HEK293T (cell line): ENCODE measurements at regions not wholly inside any gene's neighbourhood (a gene's known extent, or its start where the extent isn't known, plus 50 kb on each side); places are given as distances from the start of the nearest gene placed in this dataset.
"Not testable (repeated sequence)": the region's sequence is repeated elsewhere in the genome, so short reads cannot be mapped to it uniquely, and the experiment has no call there.

Experiments used
- CTCF ChIA-PET: fragments of 350-600 bp; formaldehyde crosslinking; extraction: SDS; loops from one replicate; lab custom pipeline; 2021; ENCODE audit warnings: antibody characterized with exemption, inconsistent platforms; lab: Yijun Ruan, JAX
- POLR2A ChIA-PET: fragments of 350-600 bp; formaldehyde crosslinking; extraction: SDS; loops from one replicate; lab custom pipeline; 2020; ENCODE audit warnings: antibody characterized with exemption, inconsistent platforms; lab: Yijun Ruan, JAX
- DNase-seq: peaks from one replicate; pipeline ENCODE4 v3.0.0; 2012; ENCODE audit warnings: mixed read lengths; ENCODE audit errors: extremely low spot score
- ARNT ChIP-seq: fragments of 450-650 bp; IDR thresholded peaks from 2 replicates; pipeline ENCODE4 v1.6.1; 2017; ENCODE audit warnings: mild to moderate bottlenecking
- BHLHE40 ChIP-seq: fragments of 450-650 bp; IDR thresholded peaks from 2 replicates; pipeline ENCODE4 v1.6.1; 2016; ENCODE audit warnings: mild to moderate bottlenecking, moderate library complexity, borderline replicate concordance
- CTBP1 ChIP-seq: fragments of 450-650 bp; IDR thresholded peaks from 2 replicates; pipeline ENCODE4 v1.6.1; 2016; ENCODE audit warnings: borderline replicate concordance
- ELF4 ChIP-seq: fragments of 450-650 bp; IDR thresholded peaks from 2 replicates; pipeline ENCODE4 v1.6.1; 2017; ENCODE audit warnings: antibody characterized with exemption
- FOXA1 ChIP-seq: fragments of 450-650 bp; IDR thresholded peaks from 2 replicates; pipeline ENCODE4 v1.6.1; 2016; ENCODE audit warnings: mild to moderate bottlenecking
- FOXK2 ChIP-seq: fragments of 450-650 bp; IDR thresholded peaks from 2 replicates; pipeline ENCODE4 v1.6.1; 2016; ENCODE audit warnings: mild to moderate bottlenecking
- FOXM1 ChIP-seq: fragments of 450-650 bp; IDR thresholded peaks from 2 replicates; pipeline ENCODE4 v1.6.1; 2017; ENCODE audit warnings: mild to moderate bottlenecking, borderline replicate concordance
- HDGF ChIP-seq: fragments of 450-650 bp; IDR thresholded peaks from 2 replicates; pipeline ENCODE4 v1.6.1; 2017; ENCODE audit warnings: antibody characterized with exemption, borderline replicate concordance
- L3MBTL2 ChIP-seq: fragments of 450-650 bp; conservative IDR thresholded peaks from 2 replicates; pipeline ENCODE4 v1.6.1; 2016; ENCODE audit warnings: mild to moderate bottlenecking
- LEF1 ChIP-seq: fragments of 450-650 bp; IDR thresholded peaks from 2 replicates; pipeline ENCODE4 v1.6.1; 2017; ENCODE audit warnings: mild to moderate bottlenecking, borderline replicate concordance
- NFRKB ChIP-seq: fragments of 450-650 bp; IDR thresholded peaks from 2 replicates; pipeline ENCODE4 v1.6.1; 2016; ENCODE audit warnings: mild to moderate bottlenecking, moderate library complexity
- SP1 ChIP-seq: fragments of 450-650 bp; IDR thresholded peaks from 2 replicates; pipeline ENCODE4 v1.6.1; 2017
- SUZ12 ChIP-seq: fragments of 450-650 bp; IDR thresholded peaks from 2 replicates; pipeline ENCODE4 v1.6.1; 2016; ENCODE audit warnings: mild to moderate bottlenecking
- TARDBP ChIP-seq: fragments of 450-650 bp; IDR thresholded peaks from 2 replicates; pipeline ENCODE4 v1.6.1; 2016
- ZNF384 ChIP-seq: fragments of 450-650 bp; IDR thresholded peaks from 2 replicates; pipeline ENCODE4 v1.6.1; 2016
- TF ChIP-seq, protein P1 (sequence below): fragments of 450-650 bp; IDR thresholded peaks from 2 replicates; pipeline ENCODE4 v1.6.1; 2016

DNA sequence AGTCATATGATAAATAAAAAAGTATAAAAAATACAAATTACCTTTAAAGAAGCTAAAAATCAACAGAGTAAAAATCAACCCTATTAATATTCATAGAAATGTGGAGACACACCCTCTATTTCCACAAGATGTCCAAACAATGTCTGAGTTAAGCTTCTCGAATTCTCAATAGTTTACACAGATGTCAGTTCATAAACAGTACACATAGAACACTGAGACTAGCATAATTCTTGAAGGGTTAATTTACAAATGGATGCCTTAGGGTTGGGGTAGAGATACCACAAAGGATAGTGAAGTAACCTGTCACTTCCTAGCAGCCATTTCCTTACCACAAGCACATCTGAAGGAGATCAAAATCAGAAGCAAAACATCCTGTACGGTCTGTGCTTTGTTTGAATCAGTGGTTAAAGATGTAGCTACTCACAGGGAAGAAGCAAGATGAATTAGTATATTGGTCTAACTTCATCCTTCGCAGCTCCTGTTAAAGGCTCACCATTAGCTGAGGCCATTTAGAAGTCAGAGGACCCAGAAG, 2393.9 kb downstream of the ARAP2 start:
- no peak for TF ChIP-seq FOXA1
- TF ChIP-seq FOXK2, result no peak
- no peak for TF ChIP-seq HDGF
- TF ChIP-seq, protein P1, sequence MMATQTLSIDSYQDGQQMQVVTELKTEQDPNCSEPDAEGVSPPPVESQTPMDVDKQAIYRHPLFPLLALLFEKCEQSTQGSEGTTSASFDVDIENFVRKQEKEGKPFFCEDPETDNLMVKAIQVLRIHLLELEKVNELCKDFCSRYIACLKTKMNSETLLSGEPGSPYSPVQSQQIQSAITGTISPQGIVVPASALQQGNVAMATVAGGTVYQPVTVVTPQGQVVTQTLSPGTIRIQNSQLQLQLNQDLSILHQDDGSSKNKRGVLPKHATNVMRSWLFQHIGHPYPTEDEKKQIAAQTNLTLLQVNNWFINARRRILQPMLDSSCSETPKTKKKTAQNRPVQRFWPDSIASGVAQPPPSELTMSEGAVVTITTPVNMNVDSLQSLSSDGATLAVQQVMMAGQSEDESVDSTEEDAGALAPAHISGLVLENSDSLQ, result no peak
- no peak for TF ChIP-seq SP1
- no peak for TF ChIP-seq L3MBTL2
- TF ChIP-seq NFRKB, result no peak
- no peak for TF ChIP-seq ARNT
- no peak for TF ChIP-seq ELF4
- no peak for TF ChIP-seq ZNF384
- TF ChIP-seq FOXM1, result no peak
- no peak for TF ChIP-seq CTBP1
- no peak for TF ChIP-seq TARDBP
- TF ChIP-seq SUZ12, result no peak
- ChIA-PET POLR2A (no interaction called here), CTCF (no interaction called here)
- no peak for DNase-seq

DNA sequence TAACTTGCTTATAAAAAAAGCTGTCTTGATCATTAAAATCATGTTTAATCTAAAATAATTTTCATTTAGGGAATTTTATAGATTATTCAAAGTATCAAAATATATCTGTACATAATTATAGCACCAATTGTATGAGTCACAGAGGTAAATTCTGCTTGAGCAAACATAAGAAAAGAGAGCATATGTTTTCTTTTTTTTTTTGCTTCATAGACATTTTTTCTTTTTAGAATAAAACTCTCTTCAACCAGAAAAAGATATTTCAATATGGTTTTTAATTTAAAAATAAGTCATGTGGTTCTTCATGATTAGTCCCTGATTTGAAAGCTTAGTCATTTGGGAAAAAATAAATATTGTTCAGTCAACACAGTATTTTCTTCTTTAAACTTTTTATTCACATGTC, 2390.6 kb downstream of the ARAP2 start:
- CTCF ChIA-PET, POLR2A ChIA-PET, DNase-seq: not testable (repeated sequence)

DNA sequence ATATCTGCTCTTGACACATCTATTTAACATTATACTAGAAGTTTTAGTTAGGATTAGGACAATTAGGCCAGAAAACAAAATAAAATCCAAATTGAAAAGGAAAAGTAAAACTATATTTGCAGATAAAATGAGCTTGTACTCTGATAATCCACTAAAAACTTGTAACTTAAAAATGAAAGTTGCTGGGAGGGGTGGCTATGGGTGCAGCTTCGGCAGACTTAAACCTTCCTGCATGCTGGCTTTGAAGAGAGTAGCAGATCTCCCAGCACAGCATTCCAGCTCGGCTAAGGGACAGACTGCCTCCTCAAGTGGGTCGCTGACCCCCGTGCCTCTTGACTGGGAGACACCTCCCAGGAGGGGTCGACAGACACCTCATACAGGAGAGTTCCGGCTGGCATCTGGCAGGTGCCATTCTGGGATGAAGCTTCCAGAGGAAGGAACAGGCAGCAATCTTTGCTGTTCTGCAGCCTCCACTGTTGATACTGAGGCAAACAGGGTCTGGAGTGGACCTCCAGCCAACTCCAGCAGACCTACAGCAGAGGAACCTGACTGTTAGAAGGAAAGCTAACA, 2379.9 kb downstream of the ARAP2 start:
- ChIA-PET CTCF (no interaction called here), POLR2A (no interaction called here)
- DNase-seq, result no peak
- TF ChIP-seq SP1, result no peak

DNA sequence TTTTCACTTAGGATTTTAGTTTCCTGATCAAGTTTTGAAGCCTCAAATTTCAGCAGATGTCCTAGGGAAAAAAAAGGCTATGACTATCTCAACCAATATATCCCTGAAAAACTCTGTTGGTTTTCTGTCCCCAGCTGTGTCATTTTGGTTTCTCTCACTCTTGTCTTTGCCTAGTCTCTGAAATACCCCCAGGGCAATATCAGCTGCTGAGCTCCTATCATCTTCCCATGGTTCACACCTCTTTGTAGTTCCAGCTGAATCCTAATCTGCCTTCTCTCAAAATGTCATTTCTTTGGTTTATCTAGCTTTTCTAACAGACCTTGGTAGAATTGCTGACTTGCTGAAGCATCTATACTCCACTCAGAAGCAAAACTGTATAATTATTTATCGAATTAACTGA, 2370.5 kb downstream of the ARAP2 start:
- no peak for DNase-seq
- ChIA-PET CTCF (no interaction called here), POLR2A (no interaction called here)
- TF ChIP-seq HDGF (no peak), ELF4 (no peak), LEF1 (no peak), NFRKB (no peak), ZNF384 (no peak), BHLHE40 (no peak), TARDBP (no peak), ARNT (no peak), FOXA1 (no peak), L3MBTL2 (no peak), SP1 (no peak), SUZ12 (no peak), CTBP1 (no peak), FOXK2 (no peak), FOXM1 (no peak)
- TF ChIP-seq, protein P1, result no peak

DNA sequence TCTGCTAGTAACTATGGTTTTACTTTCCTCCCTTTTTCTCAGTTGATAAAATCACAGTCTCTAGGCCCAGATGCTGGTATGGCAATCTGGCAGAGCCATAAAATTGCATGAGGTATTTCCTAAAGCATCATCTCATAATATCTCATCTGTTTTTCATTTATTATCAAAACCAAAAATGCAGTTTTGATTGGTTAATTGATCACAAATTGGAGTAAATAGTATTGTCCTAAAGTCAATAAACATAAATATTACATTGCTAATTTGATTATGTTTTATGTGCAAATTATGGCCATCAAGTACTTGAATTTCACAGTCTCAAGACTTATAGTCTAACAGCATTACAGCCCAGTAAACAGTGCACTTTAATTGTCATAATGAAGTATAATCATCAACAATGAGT, 2365.6 kb downstream of the ARAP2 start:
- no peak for DNase-seq
- TF ChIP-seq TARDBP, result no peak
- no peak for TF ChIP-seq ELF4
- TF ChIP-seq HDGF, result no peak
- TF ChIP-seq FOXA1, result no peak
- no peak for TF ChIP-seq NFRKB
- TF ChIP-seq LEF1, result no peak
- TF ChIP-seq BHLHE40, result no peak
- TF ChIP-seq CTBP1, result no peak
- no peak for TF ChIP-seq SUZ12
- no peak for TF ChIP-seq FOXK2
- TF ChIP-seq SP1, result no peak
- TF ChIP-seq ZNF384, result no peak
- no peak for TF ChIP-seq FOXM1
- TF ChIP-seq ARNT, result no peak
- TF ChIP-seq L3MBTL2, result no peak
- TF ChIP-seq, protein P1, result no peak
- POLR2A ChIA-PET, result no interaction called here
- CTCF ChIA-PET, result no interaction called here

GRCh38 chr4:33881176-33881575, 2363.1 kb downstream of the ARAP2 start:
- no peak for DNase-seq
- POLR2A ChIA-PET, result no interaction called here
- CTCF ChIA-PET, result no interaction called here
- TF ChIP-seq L3MBTL2 (no peak), ZNF384 (no peak), ELF4 (no peak), LEF1 (no peak), BHLHE40 (no peak), SUZ12 (no peak), FOXK2 (no peak), NFRKB (no peak), FOXA1 (no peak)
- TF ChIP-seq, protein P1, result no peak
